ENCODE measurements at regions not wholly inside any gene's neighbourhood (a gene's known extent, or its start where the extent isn't known, plus 50 kb on each side); places are given as distances from the start of the nearest gene placed in this dataset.
A peak's percentile ranks its signal among the peaks of the same experiment; 100 is the strongest.
"Not testable (repeated sequence)": the region's sequence is repeated elsewhere in the genome, so short reads cannot be mapped to it uniquely, and the experiment has no call there.

DNA sequence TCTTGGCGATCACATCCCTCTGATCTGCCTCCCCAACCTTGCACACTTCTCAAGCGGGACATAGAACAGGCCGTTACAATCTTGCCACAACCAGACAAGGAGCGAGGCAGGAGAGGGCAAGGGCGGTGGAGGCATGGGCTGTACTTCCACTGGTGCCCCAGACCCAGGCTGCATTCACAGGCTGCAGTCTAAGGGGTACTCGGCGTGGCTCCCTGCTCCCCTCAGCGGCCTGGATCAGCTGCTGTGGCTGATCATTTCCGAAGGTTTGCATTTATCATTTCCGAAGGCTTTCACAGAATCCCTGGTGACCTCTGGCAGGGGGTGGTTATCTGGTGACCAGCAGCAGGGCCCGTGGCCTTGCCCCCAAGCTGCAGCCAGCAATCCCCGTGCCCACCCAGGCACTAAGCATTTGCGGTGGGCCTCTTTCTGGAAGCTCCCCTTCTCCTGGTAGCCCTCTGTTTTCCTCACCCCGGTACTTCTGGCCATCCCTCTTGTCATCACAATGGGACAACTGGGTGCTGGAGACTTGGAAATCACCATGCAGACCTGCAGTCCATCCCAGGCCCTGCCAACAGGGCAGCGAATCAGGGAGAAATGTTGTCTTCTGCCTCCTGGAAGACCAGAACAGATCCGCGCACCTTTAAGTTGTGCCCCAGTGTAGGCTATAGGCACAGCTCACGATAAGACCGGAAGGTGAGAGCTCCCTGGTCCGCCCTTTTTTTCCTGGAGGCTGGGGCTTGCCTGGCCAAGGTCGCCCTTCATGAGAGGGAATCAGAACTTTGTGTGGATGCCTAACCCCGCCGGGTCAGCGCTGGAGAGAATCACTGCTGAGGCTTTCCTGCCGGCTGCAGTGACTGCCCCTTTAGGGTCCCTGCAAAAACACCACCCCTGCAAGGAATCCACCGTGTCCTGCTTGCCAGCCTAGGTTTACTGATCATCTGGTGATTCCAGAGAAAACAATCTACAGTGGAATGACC, 1739.1 kb downstream of the TP53TG3F start:
- DNase-seq = no peak

DNA sequence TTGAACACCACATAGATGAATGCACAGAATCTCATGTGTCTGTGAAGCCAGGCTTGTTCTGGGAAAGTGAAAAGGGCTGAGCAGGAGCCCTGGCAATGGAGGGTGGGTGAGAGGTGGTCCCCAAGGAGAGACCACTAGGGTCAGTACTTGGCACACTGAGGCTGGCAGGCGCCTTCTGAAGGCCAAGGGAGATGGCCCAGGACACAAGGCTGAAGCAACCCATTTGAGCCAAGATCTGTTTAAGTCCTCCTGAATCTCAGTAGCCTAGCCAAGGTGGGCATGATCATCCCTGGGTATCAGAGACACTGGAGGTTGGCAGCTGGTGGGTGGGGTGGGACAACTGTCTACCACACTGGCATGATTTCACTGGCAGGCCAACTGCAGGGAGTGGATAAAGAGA, 1741.2 kb downstream of the TP53TG3F start:
- no peak for DNase-seq

DNA sequence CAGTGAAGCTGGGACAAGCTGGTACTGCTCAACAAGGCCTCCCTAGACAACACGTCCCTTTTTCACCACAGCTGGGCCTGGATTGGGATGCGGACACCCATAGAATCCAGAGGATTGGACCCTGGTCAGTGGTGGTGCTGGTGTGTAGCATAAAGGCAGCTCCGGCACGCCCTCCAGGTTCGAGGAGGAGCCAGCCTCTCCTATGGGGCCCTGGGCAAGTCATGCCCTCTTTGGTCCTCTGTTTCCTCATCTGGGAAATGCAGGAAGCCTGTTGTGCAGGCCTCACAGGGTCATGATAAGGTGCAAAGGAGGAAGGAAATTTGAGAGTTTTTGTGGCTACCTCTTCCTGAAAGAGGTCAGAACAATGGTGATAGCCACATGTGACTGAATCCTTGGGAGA, 1741.7 kb downstream of the TP53TG3F start:
- DNase-seq = no peak

- no peak for DNase-seq
Measured at GRCh38 chr16:35203636-35204035, 1744.2 kb downstream of the TP53TG3F start.

DNA sequence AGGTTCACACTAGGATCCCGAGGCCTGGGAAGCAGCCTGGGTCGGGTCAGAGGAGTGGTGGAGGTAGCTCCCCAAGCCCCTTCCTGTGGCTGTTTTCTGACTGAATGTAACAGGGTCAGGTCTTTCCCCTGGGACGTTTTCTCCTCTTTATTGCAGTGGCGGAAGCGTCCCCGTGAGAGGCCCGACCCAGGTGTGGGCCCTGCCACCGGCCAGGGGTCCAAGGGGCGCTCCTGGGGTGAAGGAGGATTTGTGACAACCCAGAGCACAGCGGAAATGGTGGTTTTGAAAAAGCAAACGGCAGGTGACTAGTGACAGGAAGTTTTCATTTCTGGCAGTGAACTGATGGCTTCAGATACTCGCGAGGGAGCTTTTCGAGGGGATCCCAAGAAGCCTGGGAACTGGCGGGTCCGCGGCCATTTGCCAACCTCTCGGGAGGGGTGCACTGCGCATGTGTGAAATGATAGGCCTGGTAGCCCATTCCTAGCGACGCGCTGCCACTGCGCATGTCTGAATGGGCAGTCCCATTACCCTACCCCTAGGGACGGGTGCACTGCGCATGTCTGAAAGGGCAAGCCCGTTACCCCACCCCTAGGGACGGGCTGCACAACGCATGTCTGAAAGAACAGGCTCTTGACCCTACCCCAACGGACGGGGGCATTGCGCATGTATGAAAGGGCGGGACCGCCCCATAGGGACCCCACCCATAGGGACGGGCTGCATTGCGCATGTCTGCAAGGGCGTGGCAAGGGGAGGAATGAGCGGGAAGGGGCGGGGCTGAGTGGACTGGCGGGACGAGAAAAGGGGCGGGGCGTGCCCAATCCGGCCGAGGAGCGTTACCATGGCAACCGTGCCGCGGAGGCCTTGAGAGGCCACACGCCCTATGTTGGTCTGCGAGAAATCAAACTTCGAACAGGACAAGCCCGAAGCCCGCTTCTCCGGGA, 1747.9 kb downstream of the TP53TG3F start:
- DNase-seq = peak; percentile 4

- DNase-seq = no peak
Measured at GRCh38 chr16:35208001-35208935, 1748.9 kb downstream of the TP53TG3F start.

- no peak for DNase-seq
Measured at GRCh38 chr16:35210681-35211433, 1751.4 kb downstream of the TP53TG3F start.

DNA sequence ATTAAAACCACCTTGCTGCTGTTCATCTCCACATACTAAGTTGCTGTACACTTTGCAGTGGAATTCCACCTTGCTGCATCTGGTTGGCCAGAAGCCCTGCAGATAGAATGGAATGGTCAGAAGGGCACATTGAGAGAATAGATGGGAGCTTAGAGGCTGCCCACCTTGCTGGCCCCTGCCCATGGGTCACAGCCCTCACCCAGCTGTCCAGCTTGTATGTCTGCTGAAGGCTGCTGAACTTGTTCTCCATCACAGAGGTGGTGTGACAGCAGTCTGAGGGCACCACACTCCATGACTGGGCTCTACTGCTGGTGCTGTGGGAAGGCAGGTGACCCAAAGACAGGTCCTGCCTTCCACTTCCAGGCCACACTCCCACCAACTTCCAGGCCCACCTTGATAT, 1755.4 kb downstream of the TP53TG3F start:
- DNase-seq = no peak

GRCh38 chr16:35215287-35215686, 1755.9 kb downstream of the TP53TG3F start:
- DNase-seq = no peak

DNA sequence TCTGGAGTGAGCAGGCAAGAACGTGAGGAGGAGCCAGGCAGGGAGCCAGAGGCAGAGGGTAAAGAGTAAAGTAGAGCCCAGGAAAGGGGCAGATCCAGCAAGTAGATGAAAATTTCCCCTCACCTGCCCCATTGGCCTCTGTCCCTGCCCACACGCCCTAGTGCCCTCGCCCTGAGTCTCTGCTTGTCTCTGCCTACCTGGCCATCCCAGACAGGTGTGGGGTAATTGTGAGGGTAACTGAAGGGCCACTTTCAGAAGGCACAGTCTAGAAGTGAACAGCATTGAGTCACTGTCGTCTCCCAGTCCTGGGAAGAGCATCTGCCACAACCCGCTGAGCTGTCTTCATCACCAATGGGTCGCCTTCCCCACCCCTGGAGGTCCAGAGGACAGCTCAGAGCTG, 1756.8 kb downstream of the TP53TG3F start:
- not testable (repeated sequence) for DNase-seq

GRCh38 chr16:35221482-35222185, 1762.2 kb downstream of the TP53TG3F start:
- DNase-seq = no peak

- no peak for DNase-seq
Measured at GRCh38 chr16:35234679-35235078, 1775.3 kb downstream of the TP53TG3F start.

GRCh38 chr16:35239561-35239960, 1780.1 kb downstream of the TP53TG3F start:
- DNase-seq = no peak

DNA sequence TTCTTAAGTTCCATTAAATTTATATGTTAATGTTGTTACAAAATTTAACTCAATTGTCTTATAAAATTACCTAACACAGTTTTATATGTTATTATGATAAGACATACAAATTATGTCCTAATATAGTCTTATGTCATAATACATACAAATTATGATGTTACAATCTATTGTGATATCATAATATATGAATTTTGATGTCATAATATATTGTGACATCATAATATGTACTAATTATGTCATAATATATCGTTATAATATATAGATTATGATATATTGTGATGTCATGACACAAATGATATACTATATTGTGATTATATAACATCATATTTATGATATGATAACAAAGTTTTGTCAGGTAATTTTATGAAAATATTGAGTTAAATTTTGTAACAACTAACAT, 1789.6 kb downstream of the TP53TG3F start:
- no peak for DNase-seq

GRCh38 chr16:35252356-35252936, 1793.0 kb downstream of the TP53TG3F start:
- no peak for DNase-seq

DNA sequence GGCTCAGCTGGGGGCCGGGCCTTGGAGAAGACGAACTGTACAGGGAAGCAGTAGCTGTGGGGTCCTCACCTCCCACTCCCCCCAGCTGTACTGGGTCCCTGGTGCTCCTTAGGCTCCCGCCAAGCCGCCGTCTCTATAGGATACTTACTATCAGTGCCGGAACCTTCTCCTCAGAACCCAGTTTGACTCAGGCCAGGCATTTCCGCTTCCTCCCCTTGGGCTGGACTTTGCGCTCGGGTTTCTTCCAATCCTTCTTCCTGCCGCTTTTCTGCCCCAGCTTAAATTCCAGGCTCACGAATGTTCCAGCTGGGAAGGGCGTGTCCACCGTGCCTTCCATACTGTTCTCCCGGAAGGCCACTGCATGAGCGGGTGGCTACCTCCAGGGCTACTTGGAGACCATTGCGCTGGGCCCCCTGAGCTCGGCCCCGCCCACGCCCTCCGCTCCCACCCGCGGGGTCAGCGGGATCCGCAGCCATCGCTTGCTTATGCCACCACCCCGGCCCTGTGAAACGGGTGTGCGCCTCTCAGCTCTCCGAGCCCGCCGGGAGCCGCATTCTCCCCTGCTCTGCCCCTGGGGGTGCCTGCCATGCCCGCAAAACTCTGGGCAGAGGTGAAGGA, 1795.9 kb downstream of the TP53TG3F start:
- DNase-seq = no peak

- no peak for DNase-seq
Measured at GRCh38 chr16:35255816-35256215, 1796.4 kb downstream of the TP53TG3F start.

GRCh38 chr16:35258381-35258780, 1799.0 kb downstream of the TP53TG3F start:
- DNase-seq = no peak

DNA sequence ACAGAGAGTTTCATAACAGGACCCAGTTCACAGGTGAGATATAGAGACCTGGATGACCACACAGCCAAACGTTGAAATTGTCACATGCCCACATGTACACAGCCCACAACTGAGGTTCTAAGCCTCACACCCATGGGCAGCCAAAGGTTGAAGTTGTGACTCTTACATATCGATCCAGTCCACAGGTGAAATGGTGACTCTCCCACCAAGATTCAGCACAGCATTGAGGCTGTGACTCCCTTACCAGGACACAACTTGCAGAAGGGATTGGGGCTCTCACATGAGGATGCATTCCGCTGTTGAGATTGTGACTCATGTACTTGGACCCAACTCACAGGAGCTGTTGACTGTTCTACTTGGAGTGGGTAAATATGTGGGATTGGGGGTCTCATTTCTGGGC, 1836.4 kb downstream of the TP53TG3F start:
- DNase-seq = no peak

Measured in stimulated activated CD4-positive, alpha-beta T cell treated with anti-CD3 and anti-CD28 coated beads, Interleukin-1b, Interleukin-23, amount 100 ng/mL, for 48 hours (primary cell).